NOMO-1 treated with dmso at 0.1 percent for 144 hours (cell line): ENCODE measurements at regions not wholly inside any gene's neighbourhood (a gene's known extent, or its start where the extent isn't known, plus 50 kb on each side); places are given as distances from the start of the nearest gene placed in this dataset.
"Not testable (repeated sequence)": the region's sequence is repeated elsewhere in the genome, so short reads cannot be mapped to it uniquely, and the experiment has no call there.

Experiments
- DNase-seq: peaks from one replicate; lab custom pipeline; 2025; ENCODE audit not compliant: unreplicated experiment; lab: John Stamatoyannopoulos, UW

- no peak for DNase-seq
Measured at GRCh38 chrX:140447150-140447549, 57.7 kb downstream of the SOX3 start.

GRCh38 chrX:140440876-140441275 is 64.0 kb downstream of the SOX3 start:
- no peak for DNase-seq

- DNase-seq: no peak
Measured at GRCh38 chrX:140439476-140439875, 65.4 kb downstream of the SOX3 start.

- no peak for DNase-seq
Measured at GRCh38 chrX:140434347-140434746, 70.5 kb downstream of the SOX3 start.

GRCh38 chrX:140433582-140433981 is 71.3 kb downstream of the SOX3 start:
- DNase-seq: no peak

- no peak for DNase-seq
Measured at GRCh38 chrX:140432346-140433175, 72.3 kb downstream of the SOX3 start.

- DNase-seq: no peak
Measured at GRCh38 chrX:140431521-140431920, 73.3 kb downstream of the SOX3 start.

GRCh38 chrX:140425712-140426395 is 79.0 kb downstream of the SOX3 start:
- no peak for DNase-seq

GRCh38 chrX:140422501-140422900 is 82.4 kb downstream of the SOX3 start:
- no peak for DNase-seq

GRCh38 chrX:140402131-140402530 is 102.7 kb downstream of the SOX3 start:
- not testable (repeated sequence) for DNase-seq

GRCh38 chrX:140396326-140396725 is 108.5 kb downstream of the SOX3 start:
- DNase-seq: not testable (repeated sequence)

GRCh38 chrX:140393507-140393906 is 111.4 kb downstream of the SOX3 start:
- no peak for DNase-seq

- no peak for DNase-seq
Measured at GRCh38 chrX:140391313-140391712, 113.6 kb downstream of the SOX3 start.

GRCh38 chrX:140389331-140389730 is 115.5 kb downstream of the SOX3 start:
- no peak for DNase-seq

GRCh38 chrX:140362861-140363260 is 142.0 kb downstream of the SOX3 start:
- no peak for DNase-seq

GRCh38 chrX:140360924-140361323 is 143.9 kb downstream of the SOX3 start:
- no peak for DNase-seq

GRCh38 chrX:140360284-140360683 is 144.6 kb downstream of the SOX3 start:
- DNase-seq: no peak

GRCh38 chrX:140355922-140356321 is 148.9 kb downstream of the SOX3 start:
- DNase-seq: no peak

- DNase-seq: no peak
Measured at GRCh38 chrX:140355429-140355828, 149.4 kb downstream of the SOX3 start.

- DNase-seq: no peak
Measured at GRCh38 chrX:140354431-140355120, 150.3 kb downstream of the SOX3 start.

- DNase-seq: no peak
Measured at GRCh38 chrX:140346729-140347128, 158.1 kb downstream of the SOX3 start.
